ENCODE measurements at regions not wholly inside any gene's neighbourhood (a gene's known extent, or its start where the extent isn't known, plus 50 kb on each side); places are given as distances from the start of the nearest gene placed in this dataset.

- in situ Hi-C loops (cut with HindIII; ENCODE audit: low sequenced_read_pairs) = no loop called here
Observed at GRCh38 chr6:154885214-154885613, 109.9 kb upstream of the TIAM2 start.

- in situ Hi-C loops (cut with HindIII; ENCODE audit: low sequenced_read_pairs) = no loop called here
Observed at GRCh38 chr6:154886016-154886415, 109.1 kb upstream of the TIAM2 start.

- in situ Hi-C loops (cut with HindIII; ENCODE audit: low sequenced_read_pairs) = no loop called here
Observed at GRCh38 chr6:154886471-154886870, 108.6 kb upstream of the TIAM2 start.

- in situ Hi-C loops (cut with HindIII; ENCODE audit: low sequenced_read_pairs) = no loop called here
Observed at GRCh38 chr6:154887051-154887450, 108.1 kb upstream of the TIAM2 start.

GRCh38 chr6:154888421-154889295 lies 106.5 kb upstream of the TIAM2 start:
- in situ Hi-C loops (cut with HindIII; ENCODE audit: low sequenced_read_pairs) = no loop called here

GRCh38 chr6:154890874-154891273 lies 104.2 kb upstream of the TIAM2 start:
- in situ Hi-C loops (cut with HindIII; ENCODE audit: low sequenced_read_pairs) = no loop called here

- in situ Hi-C loops (cut with HindIII; ENCODE audit: low sequenced_read_pairs) = no loop called here
Observed at GRCh38 chr6:154891901-154892300, 103.2 kb upstream of the TIAM2 start.

- in situ Hi-C loops (cut with HindIII; ENCODE audit: low sequenced_read_pairs) = no loop called here
Observed at GRCh38 chr6:154893917-154894316, 101.2 kb upstream of the TIAM2 start.

- in situ Hi-C loops (cut with HindIII; ENCODE audit: low sequenced_read_pairs) = no loop called here
Observed at GRCh38 chr6:154894902-154895301, 100.2 kb upstream of the TIAM2 start.

GRCh38 chr6:154895841-154896240 lies 99.3 kb upstream of the TIAM2 start:
- in situ Hi-C loops (cut with HindIII; ENCODE audit: low sequenced_read_pairs) = no loop called here

GRCh38 chr6:154898821-154899220 lies 96.3 kb upstream of the TIAM2 start:
- in situ Hi-C loops (cut with HindIII; ENCODE audit: low sequenced_read_pairs) = no loop called here

GRCh38 chr6:154899824-154900463 lies 95.2 kb upstream of the TIAM2 start:
- in situ Hi-C loops (cut with HindIII; ENCODE audit: low sequenced_read_pairs) = no loop called here

- in situ Hi-C loops (cut with HindIII; ENCODE audit: low sequenced_read_pairs) = no loop called here
Observed at GRCh38 chr6:154901876-154902552, 93.1 kb upstream of the TIAM2 start.

GRCh38 chr6:154907291-154907690 lies 87.8 kb upstream of the TIAM2 start:
- in situ Hi-C loops (cut with HindIII; ENCODE audit: low sequenced_read_pairs) = no loop called here

GRCh38 chr6:154908723-154909122 lies 86.4 kb upstream of the TIAM2 start:
- in situ Hi-C loops (cut with HindIII; ENCODE audit: low sequenced_read_pairs) = no loop called here

- in situ Hi-C loops (cut with HindIII; ENCODE audit: low sequenced_read_pairs) = no loop called here
Observed at GRCh38 chr6:154909311-154909710, 85.8 kb upstream of the TIAM2 start.

GRCh38 chr6:154909821-154910220 lies 85.3 kb upstream of the TIAM2 start:
- in situ Hi-C loops (cut with HindIII; ENCODE audit: low sequenced_read_pairs) = no loop called here

GRCh38 chr6:154914288-154914687 lies 80.8 kb upstream of the TIAM2 start:
- in situ Hi-C loops (cut with HindIII; ENCODE audit: low sequenced_read_pairs) = no loop called here

GRCh38 chr6:154916857-154917256 lies 78.3 kb upstream of the TIAM2 start:
- in situ Hi-C loops (cut with HindIII; ENCODE audit: low sequenced_read_pairs) = no loop called here

- in situ Hi-C loops (cut with HindIII; ENCODE audit: low sequenced_read_pairs) = no loop called here
Observed at GRCh38 chr6:154917941-154918340, 77.2 kb upstream of the TIAM2 start.

GRCh38 chr6:154919806-154920205 lies 75.3 kb upstream of the TIAM2 start:
- in situ Hi-C loops (cut with HindIII; ENCODE audit: low sequenced_read_pairs) = loop anchor here (10.0 kb wide), 1 partner anchor 255 kb away; no protein-coding TSS in a partner anchor

Measured in DLD1 (cell line).